Upper lobe of right lung (tissue), 1 donor: ENCODE measurements at regions not wholly inside any gene's neighbourhood (a gene's known extent, or its start where the extent isn't known, plus 50 kb on each side); places are given as distances from the start of the nearest gene placed in this dataset.

ENCODE experiments used
- ATAC-seq: fragments of 200-7000 bp; cut with Tn5 transposase; one replicate; pipeline ENCODE4 v1.9.1; 2020; ENCODE audit warnings: mild to moderate bottlenecking, moderate library complexity
- DNase-seq: peaks from one replicate; pipeline ENCODE4 v3.0.0-alpha.2; 2020
- H3K27ac ChIP-seq: fragments of 200-600 bp; one replicate; pipeline ENCODE4 v1.8.0; 2022
- H3K27me3 ChIP-seq: fragments of 200-600 bp; one replicate; pipeline ENCODE4 v1.8.0; 2022; ENCODE audit warnings: mild to moderate bottlenecking
- H3K36me3 ChIP-seq: fragments of 200-600 bp; one replicate; pipeline ENCODE4 v1.8.0; 2022
- H3K4me1 ChIP-seq: fragments of 200-600 bp; one replicate; pipeline ENCODE4 v1.8.0; 2022
- H3K4me3 ChIP-seq: fragments of 200-600 bp; one replicate; pipeline ENCODE4 v1.8.0; 2022; ENCODE audit warnings: mild to moderate bottlenecking
- H3K9me3 ChIP-seq: fragments of 200-600 bp; one replicate; pipeline ENCODE4 v1.8.0; 2022
- intact Hi-C: fragments of 100-400 bp; cut with DNase I; formaldehyde crosslinking; loops from one replicate; pipeline ENCODE4 v1.11.0; 2022
- TF ChIP-seq, protein P1 (sequence below): fragments of 200-600 bp; IDR thresholded peaks from one replicate; pipeline ENCODE4 v1.8.0; 2022; ENCODE audit warnings: antibody characterized with exemption
- donor health status: DM: no; HTN: yes; CAD: no; lungs with severe emphysema.

DNA sequence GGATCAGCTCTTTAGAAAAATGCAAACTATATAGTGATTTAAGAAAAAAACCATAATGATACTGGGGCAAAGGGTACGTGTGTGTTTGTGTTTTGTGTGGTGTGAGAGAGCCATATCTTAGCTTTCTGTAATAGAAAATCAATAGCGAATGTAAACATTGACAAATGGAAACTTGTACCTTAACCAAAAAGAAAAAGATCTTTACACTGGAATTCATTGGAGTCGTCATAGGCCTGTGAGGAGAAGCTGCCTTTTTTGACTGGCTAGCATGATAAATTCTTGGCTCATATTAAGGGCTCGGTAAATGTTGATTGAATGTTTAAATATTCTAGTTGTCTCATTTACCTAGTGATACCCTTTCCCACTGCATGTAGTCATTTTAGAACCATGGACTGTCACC lies 161.8 kb upstream of the ASCC3 start:
- TF ChIP-seq, protein P1, sequence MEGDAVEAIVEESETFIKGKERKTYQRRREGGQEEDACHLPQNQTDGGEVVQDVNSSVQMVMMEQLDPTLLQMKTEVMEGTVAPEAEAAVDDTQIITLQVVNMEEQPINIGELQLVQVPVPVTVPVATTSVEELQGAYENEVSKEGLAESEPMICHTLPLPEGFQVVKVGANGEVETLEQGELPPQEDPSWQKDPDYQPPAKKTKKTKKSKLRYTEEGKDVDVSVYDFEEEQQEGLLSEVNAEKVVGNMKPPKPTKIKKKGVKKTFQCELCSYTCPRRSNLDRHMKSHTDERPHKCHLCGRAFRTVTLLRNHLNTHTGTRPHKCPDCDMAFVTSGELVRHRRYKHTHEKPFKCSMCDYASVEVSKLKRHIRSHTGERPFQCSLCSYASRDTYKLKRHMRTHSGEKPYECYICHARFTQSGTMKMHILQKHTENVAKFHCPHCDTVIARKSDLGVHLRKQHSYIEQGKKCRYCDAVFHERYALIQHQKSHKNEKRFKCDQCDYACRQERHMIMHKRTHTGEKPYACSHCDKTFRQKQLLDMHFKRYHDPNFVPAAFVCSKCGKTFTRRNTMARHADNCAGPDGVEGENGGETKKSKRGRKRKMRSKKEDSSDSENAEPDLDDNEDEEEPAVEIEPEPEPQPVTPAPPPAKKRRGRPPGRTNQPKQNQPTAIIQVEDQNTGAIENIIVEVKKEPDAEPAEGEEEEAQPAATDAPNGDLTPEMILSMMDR, result no peak
- intact Hi-C loops, result no loop called here

DNA sequence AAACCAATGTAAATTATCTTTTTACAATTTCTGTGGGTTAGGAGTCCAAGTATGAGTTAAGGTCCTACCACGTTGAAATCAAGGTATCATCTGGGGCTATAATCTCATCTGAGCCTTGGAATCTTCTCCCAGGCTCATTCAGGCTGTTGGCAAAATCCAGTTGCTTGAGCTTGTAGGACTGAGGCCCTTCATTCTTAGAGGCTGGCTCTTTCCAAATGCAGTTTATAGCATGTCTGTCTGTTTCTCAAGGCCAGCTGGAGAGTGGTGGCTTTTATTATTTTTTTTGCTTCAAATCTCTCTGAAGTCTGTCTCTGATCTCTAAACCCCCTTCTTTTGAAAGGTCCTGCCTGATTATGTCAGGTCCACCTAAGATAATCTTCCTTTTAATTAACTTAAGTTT lies 177.2 kb upstream of the ASCC3 start:
- ATAC-seq, result no peak
- no peak for DNase-seq
- Histone ChIP-seq H3K36me3 (no peaks in the 10 kb centered on the region), H3K4me3 (no peak overlapping the region), H3K4me1 (no peaks in the 10 kb centered on the region), H3K27me3 (no peaks in the 10 kb centered on the region), H3K9me3 (no peaks in the 10 kb centered on the region), H3K27ac (no peak overlapping the region)
- TF ChIP-seq, protein P1, result no peak
- intact Hi-C loops, result no loop called here

More for the DNA sequence above, 161.8 kb upstream of the ASCC3 start:
- H3K27ac ChIP-seq, result no peak overlapping the region
- H3K27me3 ChIP-seq, result no peaks in the 10 kb centered on the region
- H3K36me3 ChIP-seq, result no peaks in the 10 kb centered on the region
- ATAC-seq (no peak), DNase-seq (no peak)
- no peaks in the 10 kb centered on the region for H3K4me1 ChIP-seq
- H3K4me3 ChIP-seq, result no peak overlapping the region
- no peaks in the 10 kb centered on the region for H3K9me3 ChIP-seq

DNA sequence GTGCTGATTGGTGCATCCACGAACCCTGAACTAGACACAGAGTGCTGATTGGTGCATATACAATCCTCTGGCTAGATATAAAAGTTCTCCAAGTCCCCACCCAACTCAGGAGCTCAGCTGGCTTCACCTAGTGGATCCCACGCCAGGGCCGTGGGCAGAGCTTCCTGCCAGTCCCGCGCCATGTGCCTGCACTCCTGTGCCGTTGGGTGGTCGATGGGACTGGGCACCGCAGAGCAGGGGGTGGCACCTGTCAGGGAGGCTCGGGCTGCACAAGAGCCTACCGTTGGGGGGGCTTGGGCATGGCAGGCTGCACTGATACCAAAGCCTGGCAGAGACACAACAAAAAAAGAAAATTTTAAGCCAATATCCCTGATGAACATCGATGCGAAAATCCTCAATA lies 185.4 kb upstream of the ASCC3 start:
- ATAC-seq, result no peak
- no peaks in the 10 kb centered on the region for H3K9me3 ChIP-seq
- H3K27me3 ChIP-seq, result no peaks in the 10 kb centered on the region
- TF ChIP-seq, protein P1, result no peak
- intact Hi-C loops, result no loop called here
- DNase-seq, result no peak
- H3K4me1 ChIP-seq, result no peaks in the 10 kb centered on the region
- no peak overlapping the region for H3K4me3 ChIP-seq
- no peaks in the 10 kb centered on the region for H3K36me3 ChIP-seq
- no peak overlapping the region for H3K27ac ChIP-seq

DNA sequence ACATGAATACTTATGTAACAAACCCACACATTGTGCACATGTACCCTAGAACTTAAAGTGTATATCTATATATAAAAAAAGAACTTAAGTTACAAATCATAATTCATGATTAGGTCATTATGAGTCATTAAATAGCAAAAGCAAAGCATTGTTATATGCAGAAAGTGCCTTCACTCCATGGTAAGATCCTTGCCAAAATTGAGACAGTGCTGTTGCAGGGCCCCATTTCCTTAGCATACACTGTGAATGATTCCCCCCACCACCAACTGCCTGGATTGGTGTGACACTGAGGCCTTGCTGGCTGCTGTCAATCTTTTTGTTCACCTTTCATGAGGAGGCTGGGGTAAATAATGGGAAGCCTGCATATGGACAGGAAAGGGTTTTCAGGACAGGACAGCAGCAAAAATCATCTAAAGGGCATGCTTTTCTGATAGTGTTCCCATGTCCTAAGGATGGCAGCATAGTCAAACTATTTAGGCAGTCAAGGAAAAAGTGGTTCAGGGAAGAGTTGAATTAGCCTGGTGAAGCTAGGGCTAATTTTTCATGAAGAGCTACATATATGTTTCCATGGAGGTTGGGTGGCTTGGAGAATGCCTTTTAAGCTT lies 188.2 kb upstream of the ASCC3 start:
- H3K9me3 ChIP-seq, result no peaks in the 10 kb centered on the region
- DNase-seq (no peak), ATAC-seq (no peak)
- no peaks in the 10 kb centered on the region for H3K36me3 ChIP-seq
- intact Hi-C loops, result no loop called here
- H3K27ac ChIP-seq, result no peak overlapping the region
- no peaks in the 10 kb centered on the region for H3K27me3 ChIP-seq
- no peak overlapping the region for H3K4me3 ChIP-seq
- no peaks in the 10 kb centered on the region for H3K4me1 ChIP-seq
- TF ChIP-seq, protein P1, result no peak

DNA sequence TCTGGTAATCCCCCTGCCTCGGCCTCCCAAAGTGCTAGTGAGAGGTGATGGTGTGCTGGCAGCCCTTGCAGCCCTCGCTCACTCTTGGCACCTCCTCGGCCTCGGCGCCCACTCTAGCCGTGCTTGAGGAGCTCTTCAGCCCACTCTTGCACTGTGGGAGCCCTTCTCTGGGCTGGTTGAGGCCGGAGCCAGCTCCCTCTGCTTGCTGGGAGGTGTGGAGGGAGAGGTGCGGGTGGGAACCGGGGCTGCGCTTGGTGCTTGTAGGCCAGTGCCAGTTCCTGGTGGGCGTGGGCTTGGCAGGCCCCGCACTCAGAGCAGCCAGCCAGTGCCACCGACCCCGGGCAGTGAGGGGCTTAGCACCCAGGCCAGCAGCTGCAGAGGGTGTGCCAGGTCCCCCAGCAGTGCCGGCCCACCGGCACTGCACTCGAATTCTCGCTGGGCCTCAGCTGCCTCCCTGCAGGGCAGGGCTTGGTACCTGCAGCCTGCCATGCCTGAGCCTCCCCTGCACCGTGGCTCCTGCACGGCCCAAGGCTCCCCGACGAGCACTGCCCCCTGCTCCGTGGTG lies 189.0 kb upstream of the ASCC3 start:
- Histone ChIP-seq H3K4me1 (no peaks in the 10 kb centered on the region), H3K27me3 (no peaks in the 10 kb centered on the region), H3K4me3 (no peak overlapping the region), H3K9me3 (no peaks in the 10 kb centered on the region), H3K27ac (no peak overlapping the region), H3K36me3 (no peaks in the 10 kb centered on the region)
- intact Hi-C loops, result no loop called here
- no peak for ATAC-seq
- DNase-seq, result no peak
- TF ChIP-seq, protein P1, result no peak

DNA sequence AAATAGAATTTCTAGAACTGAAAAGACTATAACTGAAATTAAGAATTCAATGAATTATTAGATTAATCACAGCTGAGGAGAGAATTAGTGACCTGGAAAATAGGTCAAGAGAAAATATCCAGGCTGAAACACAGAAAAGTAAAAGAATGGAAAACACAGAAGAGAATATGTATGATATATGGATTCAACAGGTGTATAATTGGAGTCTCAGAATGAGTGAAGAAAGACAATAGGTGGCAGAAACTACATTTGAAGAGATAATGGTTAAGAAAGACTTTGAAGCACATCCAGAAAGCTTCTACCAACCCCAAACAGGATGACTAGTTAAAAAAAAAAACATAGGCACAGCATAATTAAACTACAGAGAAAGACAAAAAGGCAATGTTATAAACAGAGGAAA lies 196.2 kb upstream of the ASCC3 start:
- H3K9me3 ChIP-seq, result no peaks in the 10 kb centered on the region
- DNase-seq (no peak), ATAC-seq (no peak)
- TF ChIP-seq, protein P1, result no peak
- no peak overlapping the region for H3K27ac ChIP-seq
- intact Hi-C loops, result no loop called here
- no peaks in the 10 kb centered on the region for H3K27me3 ChIP-seq
- no peaks in the 10 kb centered on the region for H3K36me3 ChIP-seq
- no peak overlapping the region for H3K4me3 ChIP-seq
- no peaks in the 10 kb centered on the region for H3K4me1 ChIP-seq
